Right lobe of liver (tissue), 6 donors: ENCODE measurements at regions not wholly inside any gene's neighbourhood (a gene's known extent, or its start where the extent isn't known, plus 50 kb on each side); places are given as distances from the start of the nearest gene placed in this dataset.
A peak's percentile ranks its signal among the peaks of the same experiment; 100 is the strongest.
"Not testable (repeated sequence)": the region's sequence is repeated elsewhere in the genome, so short reads cannot be mapped to it uniquely, and the experiment has no call there.

Experiments used
- ATAC-seq, 4 donors: fragments of 200-7000 bp; cut with Tn5 transposase; one replicate each; pipeline ENCODE4 v1.9.1; 2020; ENCODE audit warnings: mild to moderate bottlenecking in 4 of 4, moderate library complexity in 4 of 4
- DNase-seq, 3 donors: peaks; one replicate each; pipeline ENCODE4 v3.0.0-alpha.2; 2020
- H3K27ac ChIP-seq, 3 donors: fragments of 200-600 bp; one replicate each; pipeline ENCODE4 v1.8.0; 2022
- H3K27me3 ChIP-seq, 2 donors: fragments of 200-600 bp; one replicate each; pipeline ENCODE4 v1.8.0; 2022
- H3K36me3 ChIP-seq, 4 donors: fragments of 200-600 bp; sonication (generic) in 1 of 4; one replicate each; pipeline versions ENCODE4 v1.5.1 to v1.8.0; 2017 to 2022; ENCODE audit warnings: control low read depth in 1 of 4
- H3K4me1 ChIP-seq, 4 donors: fragments of 200-600 bp; sonication (generic) in 1 of 4; one replicate each; pipeline versions ENCODE4 v1.5.1 to v1.8.0; 2017 to 2022; ENCODE audit warnings: control low read depth in 1 of 4
- H3K4me3 ChIP-seq, 3 donors: fragments of 200-600 bp; one replicate each; pipeline ENCODE4 v1.8.0; 2022
- H3K9me3 ChIP-seq, 4 donors: fragments of 200-600 bp; sonication (generic) in 1 of 4; one replicate each; pipeline versions ENCODE4 v1.5.1 to v1.8.0; 2017 to 2022; ENCODE audit warnings: control low read depth in 1 of 4
- CTCF ChIP-seq, 4 donors: fragments of 200-600 bp in 3 of 4; fragments of 450-650 bp in 1 of 4; IDR thresholded peaks; one replicate each; pipeline versions ENCODE4 v1.5.1 to v1.8.0; 2016 to 2022; ENCODE audit warnings: antibody characterized with exemption in 4 of 4, mild to moderate bottlenecking in 2 of 4
- POLR2A ChIP-seq: fragments of 450-650 bp; IDR thresholded peaks from one replicate; pipeline ENCODE4 v1.6.1; 2017; ENCODE audit warnings: antibody characterized with exemption, mild to moderate bottlenecking
- WGBS: methylation state at CpG from one replicate; pipeline ENCODE4 v1.1.6; 2018; ENCODE audit warnings: low coverage, low lambda C conversion rate; ENCODE audit not compliant: insufficient coverage; ENCODE audit errors: missing lambda C conversion rate; 5-methylcytosine and 5-hydroxymethylcytosine counted together
- intact Hi-C, 2 donors: fragments of 100-400 bp; cut with DNase I; formaldehyde crosslinking; loops; one replicate each; pipeline versions ENCODE4 v1.11.2 to v1.14.1; 2022
- donor health status: DM: no; HTN: yes; CAD: no.
- donor health status: DM: no; HTN: no; CAD: no.
- donor health status: DM: no; HTN: no; CAD: no.
- donor health status: DM: no; HTN: yes; CAD: no.
- donor health status: DM: no; HTN: yes; CAD: no.

- Histone ChIP-seq H3K9me3 (no peaks in the 10 kb centered on the region), H3K27me3 (no peaks in the 10 kb centered on the region), H3K36me3 (no peaks in the 10 kb centered on the region), H3K4me1 (no peaks in the 10 kb centered on the region), H3K4me3 (no peak overlapping the region), H3K27ac (no peak overlapping the region)
- intact Hi-C loops: no loop called here
- 60% methylated on average over 4 of the region's 8 CpGs for WGBS
- peak in 1 of 3 donors; percentile 30 for DNase-seq
- TF ChIP-seq POLR2A: no peak
- TF ChIP-seq CTCF (IDR thresholded peaks at IDR 0.05): no peak
- ATAC-seq: no peak
These were observed 132.8 kb upstream of the CCND2 start for GRCh38 chr12:4140581-4141301.

- no peaks in the 10 kb centered on the region for H3K9me3 ChIP-seq
- DNase-seq (peak in 1 of 3 donors; percentile 23), ATAC-seq (no peak)
- no peak overlapping the region for H3K4me3 ChIP-seq
- intact Hi-C loops: no loop called here
- 53% methylated on average over 3 of the region's 3 CpGs for WGBS
- no peaks in the 10 kb centered on the region for H3K36me3 ChIP-seq
- H3K4me1 ChIP-seq: no peaks in the 10 kb centered on the region
- no peak overlapping the region for H3K27ac ChIP-seq
- no peaks in the 10 kb centered on the region for H3K27me3 ChIP-seq
- TF ChIP-seq POLR2A: no peak
- no peak for TF ChIP-seq CTCF (IDR thresholded peaks at IDR 0.05)
These were observed 134.4 kb upstream of the CCND2 start for GRCh38 chr12:4139191-4139590.

DNA sequence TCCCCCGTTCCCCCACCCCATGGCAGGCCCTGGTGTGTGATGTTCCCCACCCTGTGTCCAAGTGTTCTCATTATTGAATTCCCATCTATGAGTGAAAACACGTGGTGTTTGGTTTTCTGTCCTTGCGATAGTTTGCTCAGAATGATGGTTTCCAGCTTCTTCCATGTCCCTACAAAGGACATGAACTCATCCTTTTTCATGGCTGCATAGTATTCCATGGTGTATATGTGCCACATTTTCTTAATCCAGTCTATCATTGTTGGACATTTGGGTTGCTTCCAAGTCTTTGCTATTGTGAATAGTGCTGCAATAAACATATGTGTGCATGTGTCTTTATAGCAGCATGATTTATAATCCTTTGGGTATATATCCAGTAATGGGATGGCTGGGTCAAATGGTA, 135.0 kb upstream of the CCND2 start:
- H3K9me3 ChIP-seq, ATAC-seq, H3K4me3 ChIP-seq, H3K36me3 ChIP-seq, intact Hi-C loops, DNase-seq, H3K4me1 ChIP-seq, H3K27ac ChIP-seq, H3K27me3 ChIP-seq: not testable (repeated sequence)
- WGBS: 79% methylated on average over 3 of the region's 3 CpGs

DNA sequence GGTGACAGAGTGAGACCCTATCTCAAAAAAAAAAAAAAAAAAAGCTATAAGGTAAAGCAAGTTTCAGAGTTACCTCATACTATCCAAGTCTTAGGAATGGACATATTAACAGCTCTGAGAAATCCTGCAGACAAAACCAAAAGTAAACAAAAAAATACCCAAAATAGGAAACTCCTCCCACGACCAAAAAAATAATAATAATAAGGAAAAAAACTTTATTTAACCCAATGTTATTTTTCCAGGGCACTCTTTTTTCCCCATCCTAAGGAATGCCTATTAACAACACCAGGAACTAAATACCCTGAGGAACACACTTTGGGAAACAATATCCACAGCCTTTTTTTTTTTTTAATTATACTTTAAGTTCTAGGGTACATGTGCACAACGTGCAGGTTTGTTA, 135.5 kb upstream of the CCND2 start:
- WGBS: 75% methylated on average over 2 of the region's 2 CpGs
- Histone ChIP-seq H3K36me3 (no peaks in the 10 kb centered on the region), H3K9me3 (no peaks in the 10 kb centered on the region), H3K4me3 (no peak overlapping the region), H3K4me1 (no peaks in the 10 kb centered on the region), H3K27ac (no peak overlapping the region), H3K27me3 (no peaks in the 10 kb centered on the region)
- ATAC-seq: no peak
- DNase-seq: no peak
- TF ChIP-seq CTCF (IDR thresholded peaks at IDR 0.05): no peak
- intact Hi-C loops: no loop called here

- H3K4me3 ChIP-seq: no peak overlapping the region
- intact Hi-C loops: no loop called here
- H3K4me1 ChIP-seq: no peaks in the 10 kb centered on the region
- no peaks in the 10 kb centered on the region for H3K36me3 ChIP-seq
- whole genome bisulfite sequencing: 79% methylated on average over 5 of the region's 5 CpGs
- ATAC-seq (no peak), DNase-seq (peak in 1 of 3 donors; percentile 14)
- no peak overlapping the region for H3K27ac ChIP-seq
- no peaks in the 10 kb centered on the region for H3K27me3 ChIP-seq
- H3K9me3 ChIP-seq: no peaks in the 10 kb centered on the region
- TF ChIP-seq POLR2A (no peak), CTCF (IDR thresholded peaks at IDR 0.05) (no peak)
These were observed 136.1 kb upstream of the CCND2 start for GRCh38 chr12:4137441-4137840.
